Activated naive CD8-positive, alpha-beta T cell treated with anti-CD3 and anti-CD28 coated beads for 36 hours (primary cell): ENCODE measurements at regions not wholly inside any gene's neighbourhood (a gene's known extent, or its start where the extent isn't known, plus 50 kb on each side); places are given as distances from the start of the nearest gene placed in this dataset.

Experiments used
- DNase-seq: peaks from one replicate; pipeline ENCODE4 v3.0.0; 2021
- H3K27ac Mint-ChIP-seq: one replicate; pipeline ENCODE4 v1.8.0; 2022; ENCODE audit warnings: mild to moderate bottlenecking, moderate library complexity, mixed read lengths
- H3K27me3 Mint-ChIP-seq: one replicate; pipeline ENCODE4 v1.8.0; 2022; ENCODE audit warnings: mild to moderate bottlenecking, mixed read lengths
- H3K36me3 Mint-ChIP-seq: one replicate; pipeline ENCODE4 v1.8.0; 2021; ENCODE audit warnings: mild to moderate bottlenecking, mixed read lengths
- H3K4me1 Mint-ChIP-seq: one replicate; pipeline ENCODE4 v1.8.0; 2021; ENCODE audit warnings: mixed read lengths
- H3K4me3 Mint-ChIP-seq: one replicate; pipeline ENCODE4 v1.8.0; 2022; ENCODE audit warnings: mild to moderate bottlenecking, moderate library complexity, mixed read lengths
- H3K9me3 Mint-ChIP-seq: one replicate; pipeline ENCODE4 v1.8.0; 2022; ENCODE audit warnings: mixed read lengths

DNA sequence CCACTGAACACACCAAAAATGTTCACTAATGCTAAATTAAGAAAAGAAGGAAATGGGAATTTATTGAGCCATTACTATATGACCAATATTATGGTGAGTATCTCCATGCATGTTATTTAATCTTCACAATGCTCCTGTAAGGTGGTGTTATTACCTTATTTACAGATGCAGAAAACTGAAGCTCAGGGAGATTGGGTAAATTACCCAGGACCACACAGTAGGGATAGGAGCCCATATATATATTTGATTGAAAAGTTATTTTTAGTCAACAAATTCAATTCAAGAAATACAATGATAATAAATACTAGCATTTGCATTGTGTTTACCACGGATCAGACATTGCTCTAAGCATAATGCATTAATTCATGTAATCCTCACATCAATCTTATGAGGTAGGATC is 202.2 kb upstream of the FBXO11 start:
- Mint-ChIP-seq H3K36me3 (no peaks in the 10 kb centered on the region), H3K27me3 (peaks cover 6% of the 10 kb centered on the region), H3K27ac (no peak overlapping the region), H3K4me1 (peaks cover 30% of the 10 kb centered on the region), H3K4me3 (no peak overlapping the region), H3K9me3 (no peaks in the 10 kb centered on the region)
- DNase-seq, result no peak

DNA sequence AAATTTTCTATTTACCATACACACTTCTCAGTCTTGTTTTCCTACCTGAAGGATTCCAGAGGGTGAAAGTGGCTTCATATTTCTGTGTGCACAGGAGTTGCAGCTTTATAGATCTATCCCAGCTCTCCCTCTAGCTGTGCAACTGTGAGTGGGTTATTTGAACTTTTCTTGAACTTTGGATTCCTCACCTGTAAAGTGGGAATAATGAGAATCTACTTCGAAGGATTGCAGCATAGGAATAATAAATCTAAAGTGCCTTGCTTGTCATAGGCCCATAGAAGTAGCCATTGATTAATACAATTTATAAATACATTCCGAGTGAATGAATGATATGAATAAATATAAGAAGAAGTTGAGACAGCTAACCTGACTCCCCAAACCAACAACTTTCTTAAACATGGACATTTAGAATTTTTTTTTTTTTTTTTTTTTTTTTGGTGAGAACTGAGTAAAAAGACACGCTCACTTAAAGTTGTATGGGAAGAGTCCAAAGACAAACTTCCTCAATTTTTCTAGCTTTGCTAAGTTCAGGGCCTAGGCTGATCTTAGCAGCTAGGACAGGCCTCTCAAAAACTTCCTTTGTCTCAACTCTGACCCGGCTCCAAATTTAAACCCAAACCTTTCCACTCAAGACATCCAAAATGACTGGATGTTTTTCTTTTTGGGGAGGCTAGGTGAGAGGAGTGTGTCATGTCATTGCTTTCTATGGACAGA is 203.3 kb upstream of the FBXO11 start:
- no peaks in the 10 kb centered on the region for H3K36me3 Mint-ChIP-seq
- H3K4me1 Mint-ChIP-seq, result peaks cover 41% of the 10 kb centered on the region
- no peaks in the 10 kb centered on the region for H3K9me3 Mint-ChIP-seq
- no peak for DNase-seq
- no peak overlapping the region for H3K4me3 Mint-ChIP-seq
- H3K27ac Mint-ChIP-seq, result no peak overlapping the region
- peaks cover 6% of the 10 kb centered on the region for H3K27me3 Mint-ChIP-seq

DNA sequence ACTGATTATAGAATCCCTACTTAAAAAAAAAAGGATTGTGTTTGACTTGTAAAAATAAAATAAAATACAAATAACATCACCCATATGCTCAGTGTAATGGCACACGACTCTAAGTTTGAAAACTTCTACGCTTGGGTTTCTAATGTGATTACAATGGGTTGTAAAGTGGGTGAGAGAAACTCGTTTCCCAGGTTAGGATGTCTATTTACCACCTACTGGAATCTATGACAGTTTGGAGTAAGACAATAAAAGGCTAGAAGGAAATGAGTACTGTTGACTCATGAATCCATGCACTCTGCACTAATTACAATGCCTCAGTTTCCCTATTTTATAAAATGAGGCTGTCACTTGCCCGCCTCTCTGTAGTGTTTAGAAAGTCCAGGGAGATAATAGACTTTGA is 204.0 kb upstream of the FOXN2 start:
- no peak for DNase-seq
- H3K4me1 Mint-ChIP-seq, result peaks cover 43% of the 10 kb centered on the region
- H3K27me3 Mint-ChIP-seq, result peaks cover 6% of the 10 kb centered on the region
- no peaks in the 10 kb centered on the region for H3K9me3 Mint-ChIP-seq
- no peaks in the 10 kb centered on the region for H3K36me3 Mint-ChIP-seq
- H3K27ac Mint-ChIP-seq, result no peak overlapping the region
- H3K4me3 Mint-ChIP-seq, result no peak overlapping the region

DNA sequence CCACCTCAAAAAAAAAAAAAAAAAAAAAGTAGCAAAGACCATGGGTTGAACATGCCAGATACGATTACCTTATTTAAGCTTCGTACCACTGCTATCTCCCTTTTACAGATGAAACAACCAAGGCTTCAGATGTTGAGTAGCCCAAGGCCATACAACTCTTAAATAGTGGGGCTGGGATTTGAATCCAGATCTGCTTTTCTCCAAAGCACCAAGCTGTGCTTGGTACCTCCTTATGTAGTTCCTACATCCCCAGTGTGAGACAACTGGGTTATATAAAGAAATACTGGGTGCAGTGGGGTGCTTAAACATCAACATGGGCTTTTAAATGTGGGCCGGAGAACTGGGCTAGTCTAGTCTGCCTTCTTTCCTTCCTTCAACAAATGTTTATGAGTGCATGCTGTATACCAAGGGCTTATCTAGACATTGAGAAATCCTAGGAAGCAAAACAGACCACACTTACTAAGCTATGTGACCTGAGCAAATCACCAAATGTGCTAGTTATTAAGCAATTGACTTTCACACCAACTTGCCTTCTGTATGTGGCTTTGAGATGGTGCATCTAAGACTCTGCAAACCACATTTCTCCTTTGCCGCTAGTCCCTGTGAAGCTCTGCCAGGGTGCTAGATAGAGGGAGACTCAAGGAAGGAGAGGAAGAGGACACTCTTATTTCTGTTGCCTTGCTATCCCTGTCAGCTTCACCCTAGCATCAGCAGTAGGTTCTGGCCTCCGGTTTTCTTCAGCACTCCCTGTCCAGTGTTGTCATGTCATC is 201.4 kb upstream of the FOXN2 start:
- H3K27ac Mint-ChIP-seq, result peak overlapping the region; percentile 17
- no peak overlapping the region for H3K4me3 Mint-ChIP-seq
- H3K27me3 Mint-ChIP-seq, result no peaks in the 10 kb centered on the region
- H3K9me3 Mint-ChIP-seq, result no peaks in the 10 kb centered on the region
- no peaks in the 10 kb centered on the region for H3K36me3 Mint-ChIP-seq
- no peak for DNase-seq
- peaks cover 29% of the 10 kb centered on the region for H3K4me1 Mint-ChIP-seq

DNA sequence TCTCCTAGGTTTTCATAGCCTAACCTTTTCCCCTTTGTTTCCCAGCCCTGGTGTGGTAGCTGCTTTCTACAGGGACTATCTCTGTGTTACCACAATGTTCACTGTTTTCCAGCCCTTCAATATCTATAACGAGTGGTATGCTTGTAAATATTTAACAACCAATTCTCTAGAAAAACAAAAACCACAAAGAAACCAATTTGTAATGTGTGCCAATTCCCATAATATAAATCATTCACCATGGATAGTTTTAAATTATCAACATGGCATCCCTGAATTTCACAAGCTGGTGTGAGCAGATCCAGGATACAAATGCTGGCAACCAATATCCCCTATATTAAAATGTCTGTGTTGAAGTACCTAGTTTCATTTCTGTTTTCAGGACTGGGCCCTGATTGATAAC is 200.7 kb upstream of the FOXN2 start:
- H3K27ac Mint-ChIP-seq, result peak overlapping the region; percentile 55
- no peak for DNase-seq
- peaks cover 29% of the 10 kb centered on the region for H3K4me1 Mint-ChIP-seq
- H3K9me3 Mint-ChIP-seq, result no peaks in the 10 kb centered on the region
- H3K27me3 Mint-ChIP-seq, result no peaks in the 10 kb centered on the region
- H3K4me3 Mint-ChIP-seq, result no peak overlapping the region
- no peaks in the 10 kb centered on the region for H3K36me3 Mint-ChIP-seq

DNA sequence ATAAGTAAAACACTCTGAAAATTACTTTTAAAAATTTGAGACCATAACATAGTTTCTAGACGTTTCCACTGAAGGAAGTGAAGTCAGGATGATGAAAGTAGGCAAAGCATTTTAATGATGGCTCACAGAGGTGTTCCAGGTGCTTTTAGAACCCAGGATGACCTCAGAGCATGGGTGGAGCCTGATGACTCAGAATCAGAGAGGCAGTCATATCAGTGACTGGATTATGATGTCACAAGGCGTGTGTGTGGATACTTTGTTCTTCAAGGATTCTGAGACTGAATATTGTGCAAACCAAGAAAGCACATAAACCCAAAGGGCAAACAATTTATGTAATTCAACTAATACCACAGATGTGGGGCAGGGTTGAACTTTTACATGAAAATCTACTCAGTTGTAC is 200.2 kb upstream of the FOXN2 start:
- no peak overlapping the region for H3K4me3 Mint-ChIP-seq
- DNase-seq, result peak; percentile 49
- H3K36me3 Mint-ChIP-seq, result no peaks in the 10 kb centered on the region

DNA sequence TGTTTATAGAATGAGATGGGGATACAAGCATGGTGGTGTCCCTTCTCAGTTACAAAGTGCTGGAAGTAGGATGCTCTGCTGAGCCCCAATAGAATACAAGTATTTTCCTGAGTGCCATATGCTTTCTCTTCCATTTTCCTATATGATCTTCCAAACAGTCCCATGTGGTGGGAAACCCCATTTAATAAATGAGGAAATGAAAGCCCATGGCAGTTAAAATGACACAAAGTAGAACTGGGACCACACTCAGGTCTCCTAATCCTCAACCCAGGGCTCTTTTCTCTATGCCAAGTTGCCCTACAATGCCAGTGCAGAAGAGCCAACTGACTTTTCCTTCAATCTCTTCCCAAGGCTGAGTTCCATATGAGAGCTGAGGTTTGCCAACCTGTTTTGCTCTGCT is 198.0 kb upstream of the FOXN2 start:
- Mint-ChIP-seq H3K36me3 (no peaks in the 10 kb centered on the region), H3K4me3 (no peak overlapping the region), H3K9me3 (no peaks in the 10 kb centered on the region), H3K27me3 (no peaks in the 10 kb centered on the region), H3K4me1 (peaks cover 24% of the 10 kb centered on the region), H3K27ac (no peak overlapping the region)
- DNase-seq, result no peak

More for the DNA sequence above, 200.2 kb upstream of the FOXN2 start:
- Mint-ChIP-seq H3K27ac (no peak overlapping the region), H3K4me1 (peaks cover 29% of the 10 kb centered on the region), H3K27me3 (no peaks in the 10 kb centered on the region), H3K9me3 (no peaks in the 10 kb centered on the region)

DNA sequence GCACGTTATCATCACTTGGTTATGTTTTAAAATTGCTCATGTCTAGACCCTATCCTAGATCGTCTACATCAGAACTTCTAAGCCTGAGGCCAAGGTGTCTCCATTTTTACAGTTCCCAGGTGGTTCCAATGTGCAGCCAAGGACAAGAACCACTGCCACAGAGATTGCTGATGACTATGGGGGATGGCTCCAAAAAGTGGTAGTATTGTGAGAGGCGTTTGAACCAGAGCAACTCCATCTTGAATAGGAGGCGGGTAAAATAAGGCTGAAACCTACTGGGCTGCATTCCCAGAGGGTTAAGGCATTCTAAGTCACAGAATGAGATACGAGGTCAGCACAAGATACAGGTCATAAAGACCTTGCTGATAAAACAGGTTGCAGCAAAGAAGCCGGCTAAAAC is 195.6 kb upstream of the FOXN2 start:
- H3K27ac Mint-ChIP-seq, result no peak overlapping the region
- DNase-seq, result no peak
- H3K36me3 Mint-ChIP-seq, result no peaks in the 10 kb centered on the region
- H3K4me1 Mint-ChIP-seq, result peaks cover 11% of the 10 kb centered on the region
- no peak overlapping the region for H3K4me3 Mint-ChIP-seq
- no peaks in the 10 kb centered on the region for H3K9me3 Mint-ChIP-seq
- H3K27me3 Mint-ChIP-seq, result no peaks in the 10 kb centered on the region

DNA sequence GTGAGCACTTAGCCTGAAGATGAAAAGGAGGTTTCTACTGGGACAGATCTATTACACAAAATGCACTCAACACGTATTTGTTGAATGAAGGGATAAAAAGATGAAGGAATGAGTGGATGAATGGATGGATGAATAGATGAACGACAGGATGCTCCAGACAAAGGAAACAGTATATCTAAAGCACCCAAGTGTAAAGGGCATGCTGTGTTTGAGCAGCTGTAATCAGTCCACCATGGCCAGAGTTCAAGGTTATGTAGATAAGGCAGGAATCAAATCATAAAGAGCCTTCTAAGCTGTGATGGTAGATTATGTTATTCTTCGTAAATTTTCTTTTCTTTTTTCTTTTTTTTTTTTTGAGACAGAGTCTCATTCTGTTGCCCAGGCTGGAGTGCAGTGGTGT is 194.4 kb upstream of the FOXN2 start:
- no peak overlapping the region for H3K27ac Mint-ChIP-seq
- no peak overlapping the region for H3K4me3 Mint-ChIP-seq
- H3K9me3 Mint-ChIP-seq, result no peaks in the 10 kb centered on the region
- no peaks in the 10 kb centered on the region for H3K27me3 Mint-ChIP-seq
- no peaks in the 10 kb centered on the region for H3K36me3 Mint-ChIP-seq
- DNase-seq, result no peak
- peaks cover 3% of the 10 kb centered on the region for H3K4me1 Mint-ChIP-seq

DNA sequence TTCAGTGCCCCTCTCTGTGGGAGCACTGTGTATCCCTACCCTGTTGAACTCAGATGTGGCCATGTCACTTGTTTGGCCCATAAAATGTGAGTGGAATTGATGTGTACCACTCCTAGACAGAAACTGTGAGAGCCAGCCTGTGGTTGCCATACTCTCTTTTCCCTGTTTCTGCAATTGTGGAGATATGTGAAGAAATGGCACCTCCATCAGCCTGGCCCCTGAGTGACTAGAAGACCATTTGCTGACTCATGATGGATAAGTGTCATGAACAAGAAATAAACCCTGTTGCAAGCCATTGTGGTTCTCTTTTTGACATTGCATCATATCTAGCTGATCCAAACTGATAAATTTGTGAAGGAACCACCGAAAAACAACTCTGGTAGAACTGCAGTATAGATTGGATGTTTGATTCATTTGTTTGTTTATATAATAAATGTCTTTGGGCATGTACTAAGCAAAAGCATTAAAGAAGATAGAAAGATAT is 193.7 kb upstream of the FOXN2 start:
- no peak for DNase-seq
- no peaks in the 10 kb centered on the region for H3K36me3 Mint-ChIP-seq
- H3K27me3 Mint-ChIP-seq, result no peaks in the 10 kb centered on the region
- H3K4me3 Mint-ChIP-seq, result no peak overlapping the region
- H3K4me1 Mint-ChIP-seq, result peaks cover 3% of the 10 kb centered on the region
- no peaks in the 10 kb centered on the region for H3K9me3 Mint-ChIP-seq
- no peak overlapping the region for H3K27ac Mint-ChIP-seq

DNA sequence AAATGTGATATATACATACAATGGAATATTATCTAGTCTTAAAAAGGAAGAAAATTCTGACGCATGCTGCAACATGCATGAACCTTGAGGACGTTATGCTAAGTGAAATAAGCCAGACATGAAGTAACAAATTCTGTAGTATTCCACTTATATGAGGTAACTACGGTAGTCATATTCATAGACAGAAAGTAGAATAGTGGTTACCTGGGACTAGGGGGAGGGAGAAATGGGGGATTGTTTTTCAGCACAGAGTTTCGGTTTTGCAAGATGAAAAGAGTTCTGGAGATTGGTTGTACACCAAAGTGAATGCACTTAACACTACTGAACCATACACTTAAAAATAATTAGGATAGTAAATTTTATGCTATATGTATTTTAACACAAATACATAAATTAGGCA is 192.3 kb upstream of the FOXN2 start:
- no peaks in the 10 kb centered on the region for H3K9me3 Mint-ChIP-seq

DNA sequence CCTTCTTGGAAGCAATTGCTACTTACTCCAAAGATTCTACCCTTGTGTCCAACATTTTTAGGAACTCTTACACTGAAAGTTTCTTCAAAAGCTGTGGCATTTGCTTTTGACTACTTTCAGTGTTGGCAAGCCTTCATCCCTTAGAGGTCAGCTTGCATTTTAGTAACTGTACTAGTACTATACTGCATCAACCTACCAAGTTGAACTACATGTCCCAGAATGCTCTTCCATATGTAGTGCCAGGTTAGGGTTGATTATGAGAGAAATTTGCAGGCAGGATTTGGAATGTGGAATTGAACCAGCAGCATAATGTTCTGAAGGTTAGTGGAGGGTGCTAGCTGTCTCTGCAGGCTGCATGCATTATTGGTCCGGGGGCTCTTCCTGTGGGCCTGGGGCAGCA is 189.9 kb upstream of the FOXN2 start:
- DNase-seq, result no peak
- H3K27ac Mint-ChIP-seq, result no peak overlapping the region
- peaks cover 3% of the 10 kb centered on the region for H3K4me1 Mint-ChIP-seq
- no peaks in the 10 kb centered on the region for H3K9me3 Mint-ChIP-seq
- H3K27me3 Mint-ChIP-seq, result no peaks in the 10 kb centered on the region
- no peak overlapping the region for H3K4me3 Mint-ChIP-seq
- H3K36me3 Mint-ChIP-seq, result no peaks in the 10 kb centered on the region

More for the DNA sequence above, 192.3 kb upstream of the FOXN2 start:
- peaks cover 3% of the 10 kb centered on the region for H3K4me1 Mint-ChIP-seq
- DNase-seq, result no peak
- no peak overlapping the region for H3K4me3 Mint-ChIP-seq
- no peaks in the 10 kb centered on the region for H3K36me3 Mint-ChIP-seq
- H3K27me3 Mint-ChIP-seq, result no peaks in the 10 kb centered on the region
- no peak overlapping the region for H3K27ac Mint-ChIP-seq

DNA sequence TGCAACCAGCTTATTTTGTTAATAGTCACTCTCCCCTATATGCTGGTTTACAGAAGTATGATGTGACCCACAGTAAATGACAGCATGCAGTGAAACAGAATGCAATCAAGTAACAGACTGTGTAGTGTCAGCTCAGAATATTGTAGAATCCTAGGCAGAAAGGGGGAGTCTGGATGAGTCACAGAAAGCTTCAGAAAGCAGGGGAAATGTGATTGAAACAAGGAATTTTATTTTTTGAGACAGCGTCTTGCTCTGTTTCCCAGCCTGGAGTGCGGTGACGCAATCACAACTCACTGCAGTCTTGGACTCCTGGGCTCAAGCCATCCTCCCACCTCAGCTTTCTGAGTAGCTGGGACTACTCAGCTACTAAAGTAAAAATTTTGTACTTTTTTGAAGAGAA is 188.3 kb upstream of the FOXN2 start:
- H3K9me3 Mint-ChIP-seq, result no peaks in the 10 kb centered on the region
- H3K27ac Mint-ChIP-seq, result no peak overlapping the region
- DNase-seq, result no peak
- no peak overlapping the region for H3K4me3 Mint-ChIP-seq
- no peaks in the 10 kb centered on the region for H3K27me3 Mint-ChIP-seq
- H3K4me1 Mint-ChIP-seq, result peaks cover 3% of the 10 kb centered on the region
- no peaks in the 10 kb centered on the region for H3K36me3 Mint-ChIP-seq

DNA sequence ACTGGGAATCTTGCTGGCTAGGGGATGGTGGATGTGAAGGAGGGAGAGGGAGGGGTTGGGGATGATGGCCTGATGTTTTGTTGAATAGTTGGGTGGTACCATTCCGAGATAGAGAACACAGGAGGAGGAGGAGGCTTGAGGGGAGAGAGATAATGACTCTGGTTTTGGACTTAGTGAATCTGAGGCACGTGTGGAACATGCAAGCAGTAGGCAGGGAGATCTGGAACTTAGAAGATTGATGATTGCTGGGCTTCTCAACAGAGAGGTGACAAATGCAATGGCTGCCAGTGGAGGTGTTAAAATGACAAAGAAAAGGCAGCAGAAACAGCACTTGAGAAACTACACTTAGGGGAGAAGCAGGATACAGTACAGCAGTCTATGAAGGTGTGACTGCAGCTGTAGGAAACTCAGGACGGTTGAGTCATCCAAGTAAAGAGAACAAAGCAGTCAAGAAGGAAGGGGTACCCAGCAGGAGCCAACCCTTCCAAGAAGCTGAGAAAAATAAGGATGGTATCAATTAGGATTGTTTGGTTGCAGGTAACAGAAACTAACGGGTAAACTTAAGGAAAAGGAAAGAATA is 186.8 kb upstream of the FOXN2 start:
- Mint-ChIP-seq H3K4me1 (no peaks in the 10 kb centered on the region), H3K27ac (no peak overlapping the region), H3K4me3 (no peak overlapping the region), H3K27me3 (no peaks in the 10 kb centered on the region), H3K36me3 (no peaks in the 10 kb centered on the region), H3K9me3 (no peaks in the 10 kb centered on the region)
- no peak for DNase-seq

DNA sequence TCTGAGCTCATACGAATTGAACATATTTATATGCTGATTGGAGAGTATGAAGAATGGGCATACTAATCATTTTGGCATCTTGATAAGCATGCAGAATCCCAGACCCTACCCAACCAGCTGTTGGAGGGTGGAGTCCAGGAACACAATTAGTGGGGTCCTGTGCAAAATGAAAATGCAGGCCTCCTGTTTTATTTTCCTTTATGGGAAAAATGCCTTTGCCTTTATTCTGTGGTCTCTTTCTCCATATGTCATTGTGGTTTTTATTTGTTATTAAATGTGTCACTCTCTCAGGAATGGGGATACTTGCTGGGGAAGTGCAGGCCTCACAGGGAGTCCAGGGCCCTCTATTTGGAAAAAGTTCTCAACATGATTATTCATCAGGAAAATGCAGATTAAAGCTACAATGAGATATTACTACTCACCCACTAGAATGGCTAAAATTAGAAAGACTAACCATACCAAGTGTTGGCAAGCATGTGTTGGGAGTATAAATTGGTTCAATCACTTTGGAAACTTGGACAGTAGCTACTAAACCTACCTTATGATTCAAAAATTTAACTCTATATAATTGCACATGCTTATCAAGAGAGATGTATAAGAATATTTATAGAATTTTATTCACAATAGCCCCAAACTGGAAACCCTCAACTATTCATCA is 185.1 kb upstream of the FOXN2 start:
- DNase-seq, result no peak
- no peaks in the 10 kb centered on the region for H3K36me3 Mint-ChIP-seq
- H3K4me1 Mint-ChIP-seq, result no peaks in the 10 kb centered on the region
- H3K27ac Mint-ChIP-seq, result no peak overlapping the region
- no peaks in the 10 kb centered on the region for H3K27me3 Mint-ChIP-seq
- H3K4me3 Mint-ChIP-seq, result no peak overlapping the region
- no peaks in the 10 kb centered on the region for H3K9me3 Mint-ChIP-seq
